Neural cell (in vitro differentiated cells): ENCODE measurements at regions not wholly inside any gene's neighbourhood (a gene's known extent, or its start where the extent isn't known, plus 50 kb on each side); places are given as distances from the start of the nearest gene placed in this dataset.

Source experiments
- EP300 ChIP-seq: fragments of 450-650 bp; conservative IDR thresholded peaks from 2 replicates; pipeline ENCODE4 v1.6.1; 2014; ENCODE audit warnings: antibody characterized with exemption, mild to moderate bottlenecking, moderate library complexity; ENCODE audit not compliant: poor library complexity, severe bottlenecking
- EZH2 ChIP-seq: fragments of 200-600, 300-800 bp; shearing (Covaris generic), sonication (generic); IDR thresholded peaks from 2 replicates; pipeline ENCODE4 v1.6.1; 2014; ENCODE audit warnings: antibody characterized with exemption, low read length, borderline replicate concordance, mild to moderate bottlenecking; ENCODE audit not compliant: insufficient read depth, poor library complexity, severe bottlenecking
- POLR2AphosphoS5 ChIP-seq: IDR thresholded peaks from 2 replicates; pipeline ENCODE4 v1.6.1; 2012
- RAD21 ChIP-seq: fragments of 450-650 bp; conservative IDR thresholded peaks from 2 replicates; pipeline ENCODE4 v1.6.1; 2014; ENCODE audit warnings: antibody characterized with exemption, mild to moderate bottlenecking, moderate library complexity
- TAF1 ChIP-seq: IDR thresholded peaks from 2 replicates; pipeline ENCODE4 v1.6.1; 2012; ENCODE audit warnings: low read depth
- TF ChIP-seq, protein P1 (sequence below): fragments of 450-650 bp; IDR thresholded peaks from 2 replicates; pipeline ENCODE4 v1.5.1; 2014; ENCODE audit warnings: antibody characterized with exemption, mild to moderate bottlenecking, moderate library complexity; ENCODE audit not compliant: poor library complexity, severe bottlenecking
- TF ChIP-seq, protein P2 (sequence below): IDR thresholded peaks from 2 replicates; pipeline ENCODE4 v1.6.1; 2012; ENCODE audit warnings: borderline replicate concordance

DNA sequence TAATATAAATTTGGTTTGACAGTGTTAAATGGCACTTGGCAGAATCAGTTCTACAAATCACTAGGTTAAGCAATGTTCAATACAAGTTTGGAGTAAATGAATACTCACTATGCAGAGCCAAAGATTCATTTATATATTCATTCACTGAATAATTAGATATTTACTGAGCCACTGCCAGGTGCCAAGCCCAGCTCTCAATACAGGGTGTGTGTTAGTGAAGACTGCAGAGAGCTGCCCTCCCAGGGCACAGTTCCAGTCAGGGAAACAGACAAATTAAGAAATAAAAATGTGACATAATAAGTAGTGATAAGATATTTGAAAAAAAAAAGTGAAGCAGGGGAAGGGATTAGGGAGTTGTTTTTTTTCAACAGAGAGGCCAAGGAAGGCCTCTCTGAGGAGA is 411.7 kb downstream of the KCNRG start:
- TF ChIP-seq, protein P1, sequence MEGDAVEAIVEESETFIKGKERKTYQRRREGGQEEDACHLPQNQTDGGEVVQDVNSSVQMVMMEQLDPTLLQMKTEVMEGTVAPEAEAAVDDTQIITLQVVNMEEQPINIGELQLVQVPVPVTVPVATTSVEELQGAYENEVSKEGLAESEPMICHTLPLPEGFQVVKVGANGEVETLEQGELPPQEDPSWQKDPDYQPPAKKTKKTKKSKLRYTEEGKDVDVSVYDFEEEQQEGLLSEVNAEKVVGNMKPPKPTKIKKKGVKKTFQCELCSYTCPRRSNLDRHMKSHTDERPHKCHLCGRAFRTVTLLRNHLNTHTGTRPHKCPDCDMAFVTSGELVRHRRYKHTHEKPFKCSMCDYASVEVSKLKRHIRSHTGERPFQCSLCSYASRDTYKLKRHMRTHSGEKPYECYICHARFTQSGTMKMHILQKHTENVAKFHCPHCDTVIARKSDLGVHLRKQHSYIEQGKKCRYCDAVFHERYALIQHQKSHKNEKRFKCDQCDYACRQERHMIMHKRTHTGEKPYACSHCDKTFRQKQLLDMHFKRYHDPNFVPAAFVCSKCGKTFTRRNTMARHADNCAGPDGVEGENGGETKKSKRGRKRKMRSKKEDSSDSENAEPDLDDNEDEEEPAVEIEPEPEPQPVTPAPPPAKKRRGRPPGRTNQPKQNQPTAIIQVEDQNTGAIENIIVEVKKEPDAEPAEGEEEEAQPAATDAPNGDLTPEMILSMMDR: no peak
- TF ChIP-seq POLR2AphosphoS5 (no peak), EZH2 (no peak), EP300 (no peak), RAD21 (no peak), TAF1 (no peak)
- TF ChIP-seq, protein P2, sequence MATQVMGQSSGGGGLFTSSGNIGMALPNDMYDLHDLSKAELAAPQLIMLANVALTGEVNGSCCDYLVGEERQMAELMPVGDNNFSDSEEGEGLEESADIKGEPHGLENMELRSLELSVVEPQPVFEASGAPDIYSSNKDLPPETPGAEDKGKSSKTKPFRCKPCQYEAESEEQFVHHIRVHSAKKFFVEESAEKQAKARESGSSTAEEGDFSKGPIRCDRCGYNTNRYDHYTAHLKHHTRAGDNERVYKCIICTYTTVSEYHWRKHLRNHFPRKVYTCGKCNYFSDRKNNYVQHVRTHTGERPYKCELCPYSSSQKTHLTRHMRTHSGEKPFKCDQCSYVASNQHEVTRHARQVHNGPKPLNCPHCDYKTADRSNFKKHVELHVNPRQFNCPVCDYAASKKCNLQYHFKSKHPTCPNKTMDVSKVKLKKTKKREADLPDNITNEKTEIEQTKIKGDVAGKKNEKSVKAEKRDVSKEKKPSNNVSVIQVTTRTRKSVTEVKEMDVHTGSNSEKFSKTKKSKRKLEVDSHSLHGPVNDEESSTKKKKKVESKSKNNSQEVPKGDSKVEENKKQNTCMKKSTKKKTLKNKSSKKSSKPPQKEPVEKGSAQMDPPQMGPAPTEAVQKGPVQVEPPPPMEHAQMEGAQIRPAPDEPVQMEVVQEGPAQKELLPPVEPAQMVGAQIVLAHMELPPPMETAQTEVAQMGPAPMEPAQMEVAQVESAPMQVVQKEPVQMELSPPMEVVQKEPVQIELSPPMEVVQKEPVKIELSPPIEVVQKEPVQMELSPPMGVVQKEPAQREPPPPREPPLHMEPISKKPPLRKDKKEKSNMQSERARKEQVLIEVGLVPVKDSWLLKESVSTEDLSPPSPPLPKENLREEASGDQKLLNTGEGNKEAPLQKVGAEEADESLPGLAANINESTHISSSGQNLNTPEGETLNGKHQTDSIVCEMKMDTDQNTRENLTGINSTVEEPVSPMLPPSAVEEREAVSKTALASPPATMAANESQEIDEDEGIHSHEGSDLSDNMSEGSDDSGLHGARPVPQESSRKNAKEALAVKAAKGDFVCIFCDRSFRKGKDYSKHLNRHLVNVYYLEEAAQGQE: no peak
